Astrocyte (in vitro differentiated cells and primary cell): ENCODE measurements at regions not wholly inside any gene's neighbourhood (a gene's known extent, or its start where the extent isn't known, plus 50 kb on each side); places are given as distances from the start of the nearest gene placed in this dataset.

ENCODE experiments used
- DNase-seq: peaks from one replicate; pipeline ENCODE4 v3.0.0-alpha.2; 2010; ENCODE audit warnings: low read depth
- FAIRE-seq: peaks from 2 replicates; lab custom pipeline; 2011; peaks lifted over from hg19 to GRCh38; lab: Jason Lieb, UNC
- H2AFZ ChIP-seq: 2 replicates; pipeline ENCODE4 v1.6.0; 2012; ENCODE audit warnings: low read depth, low read length, inconsistent platforms
- H3K27ac ChIP-seq: 2 replicates; pipeline ENCODE4 v1.5.1; 2011; ENCODE audit warnings: low read depth, low read length, inconsistent platforms
- H3K27me3 ChIP-seq: 2 replicates; pipeline ENCODE4 v1.6.0; 2011; ENCODE audit warnings: low read length, inconsistent platforms; ENCODE audit not compliant: insufficient read depth
- H3K36me3 ChIP-seq: 2 replicates; pipeline ENCODE4 v1.5.1; 2011; ENCODE audit warnings: low read length, inconsistent platforms; ENCODE audit not compliant: insufficient read depth
- H3K4me1 ChIP-seq: 2 replicates; pipeline ENCODE4 v1.5.1; 2011; ENCODE audit warnings: low read length, inconsistent platforms; ENCODE audit not compliant: insufficient read depth
- H3K4me2 ChIP-seq: 2 replicates; pipeline ENCODE4 v1.6.0; 2012; ENCODE audit warnings: low read length, inconsistent platforms
- H3K4me3 ChIP-seq: 2 replicates; pipeline ENCODE4 v1.5.1; 2011; ENCODE audit warnings: low read depth, mild to moderate bottlenecking, low read length, inconsistent platforms; ENCODE audit not compliant: insufficient read depth
- H3K79me2 ChIP-seq: 2 replicates; pipeline ENCODE4 v1.6.0; 2012; ENCODE audit warnings: mild to moderate bottlenecking, low read length, inconsistent platforms; ENCODE audit not compliant: insufficient read depth
- H3K9ac ChIP-seq: 2 replicates; pipeline ENCODE4 v1.6.0; 2012; ENCODE audit warnings: mild to moderate bottlenecking, low read length, inconsistent platforms
- H3K9me3 ChIP-seq: 2 replicates; pipeline ENCODE4 v1.5.1; 2012; ENCODE audit warnings: low read depth, mild to moderate bottlenecking, low read length, inconsistent platforms; ENCODE audit not compliant: insufficient read depth
- H4K20me1 ChIP-seq: 2 replicates; pipeline ENCODE4 v1.6.0; 2012; ENCODE audit warnings: low read length, inconsistent platforms; ENCODE audit not compliant: insufficient read depth
- H3K27ac Mint-ChIP-seq: one replicate; pipeline ENCODE4 v1.8.0; 2021; ENCODE audit warnings: mild to moderate bottlenecking, mixed read lengths; ENCODE audit not compliant: unreplicated experiment
- H3K27me3 Mint-ChIP-seq: one replicate; pipeline ENCODE4 v1.8.0; 2021; ENCODE audit warnings: low read depth, mixed read lengths; ENCODE audit not compliant: unreplicated experiment
- H3K36me3 Mint-ChIP-seq: one replicate; pipeline ENCODE4 v1.8.0; 2021; ENCODE audit warnings: low read depth, mixed read lengths; ENCODE audit not compliant: unreplicated experiment
- H3K4me1 Mint-ChIP-seq: one replicate; pipeline ENCODE4 v1.8.0; 2021; ENCODE audit warnings: low read depth, mixed read lengths; ENCODE audit not compliant: unreplicated experiment
- H3K4me3 Mint-ChIP-seq: one replicate; pipeline ENCODE4 v1.8.0; 2021; ENCODE audit warnings: mild to moderate bottlenecking, moderate library complexity, mixed read lengths; ENCODE audit not compliant: unreplicated experiment
- H3K9me3 Mint-ChIP-seq: one replicate; pipeline ENCODE4 v1.8.0; 2021; ENCODE audit warnings: mild to moderate bottlenecking, mixed read lengths; ENCODE audit not compliant: unreplicated experiment
- EZH2 ChIP-seq: IDR thresholded peaks from 2 replicates; pipeline ENCODE4 v1.6.1; 2012; ENCODE audit warnings: mild to moderate bottlenecking, low read length, inconsistent platforms; ENCODE audit not compliant: insufficient read depth
- TF ChIP-seq, protein P1 (sequence below): IDR thresholded peaks from 2 replicates; pipeline ENCODE4 v1.5.1; 2011; ENCODE audit warnings: low read depth, mild to moderate bottlenecking, inconsistent platforms, low read length, moderate library complexity; ENCODE audit not compliant: insufficient read depth

- Mint-ChIP-seq H3K27me3 (peaks cover 12% of the 10 kb centered on the region), H3K9me3 (no peaks in the 10 kb centered on the region), H3K36me3 (no peaks in the 10 kb centered on the region), H3K4me1 (no peaks in the 10 kb centered on the region), H3K27ac (no peak overlapping the region), H3K4me3 (no peak overlapping the region)
- H3K9ac ChIP-seq = no peak overlapping the region
- H3K4me1 ChIP-seq = no peaks in the 10 kb centered on the region
- peaks cover 8% of the 10 kb centered on the region for H3K9me3 ChIP-seq
- no peak overlapping the region for H2AFZ ChIP-seq
- H4K20me1 ChIP-seq = no peaks in the 10 kb centered on the region
- DNase-seq (no peak), FAIRE-seq (no peak)
- H3K27ac ChIP-seq = no peak overlapping the region
- H3K27me3 ChIP-seq = no peaks in the 10 kb centered on the region
- no peaks in the 10 kb centered on the region for H3K79me2 ChIP-seq
- H3K4me2 ChIP-seq = no peak overlapping the region
- no peak for TF ChIP-seq EZH2
- TF ChIP-seq, protein P1, sequence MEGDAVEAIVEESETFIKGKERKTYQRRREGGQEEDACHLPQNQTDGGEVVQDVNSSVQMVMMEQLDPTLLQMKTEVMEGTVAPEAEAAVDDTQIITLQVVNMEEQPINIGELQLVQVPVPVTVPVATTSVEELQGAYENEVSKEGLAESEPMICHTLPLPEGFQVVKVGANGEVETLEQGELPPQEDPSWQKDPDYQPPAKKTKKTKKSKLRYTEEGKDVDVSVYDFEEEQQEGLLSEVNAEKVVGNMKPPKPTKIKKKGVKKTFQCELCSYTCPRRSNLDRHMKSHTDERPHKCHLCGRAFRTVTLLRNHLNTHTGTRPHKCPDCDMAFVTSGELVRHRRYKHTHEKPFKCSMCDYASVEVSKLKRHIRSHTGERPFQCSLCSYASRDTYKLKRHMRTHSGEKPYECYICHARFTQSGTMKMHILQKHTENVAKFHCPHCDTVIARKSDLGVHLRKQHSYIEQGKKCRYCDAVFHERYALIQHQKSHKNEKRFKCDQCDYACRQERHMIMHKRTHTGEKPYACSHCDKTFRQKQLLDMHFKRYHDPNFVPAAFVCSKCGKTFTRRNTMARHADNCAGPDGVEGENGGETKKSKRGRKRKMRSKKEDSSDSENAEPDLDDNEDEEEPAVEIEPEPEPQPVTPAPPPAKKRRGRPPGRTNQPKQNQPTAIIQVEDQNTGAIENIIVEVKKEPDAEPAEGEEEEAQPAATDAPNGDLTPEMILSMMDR = no peak
- no peaks in the 10 kb centered on the region for H3K36me3 ChIP-seq
- H3K4me3 ChIP-seq = no peak overlapping the region
Measured at GRCh38 chr20:19129976-19130612, 82.3 kb upstream of the SLC24A3 start.

DNA sequence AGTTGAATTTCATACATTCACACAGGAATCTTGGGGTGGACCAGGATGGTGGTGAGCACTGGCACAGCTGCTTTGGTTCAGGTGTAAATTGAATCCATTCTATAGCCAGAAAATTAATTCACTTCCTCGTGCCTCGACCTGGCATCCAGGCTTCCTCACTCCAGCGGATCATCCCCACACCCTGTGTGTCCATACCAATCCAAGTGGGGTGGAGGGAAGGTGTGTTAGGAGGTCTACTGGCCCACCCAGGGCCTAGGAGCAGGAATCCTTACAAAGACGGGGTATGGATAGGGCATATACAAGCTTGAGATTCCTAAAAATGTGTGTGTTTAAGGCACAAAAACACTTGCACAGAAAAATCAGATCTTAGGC is 81.8 kb upstream of the SLC24A3 start:
- Histone ChIP-seq H3K79me2 (no peaks in the 10 kb centered on the region), H3K36me3 (no peaks in the 10 kb centered on the region), H2AFZ (no peak overlapping the region), H3K27ac (no peak overlapping the region), H3K9ac (no peak overlapping the region), H3K4me3 (no peak overlapping the region), H4K20me1 (no peaks in the 10 kb centered on the region), H3K9me3 (peaks cover 8% of the 10 kb centered on the region), H3K4me1 (no peaks in the 10 kb centered on the region), H3K27me3 (no peaks in the 10 kb centered on the region), H3K4me2 (no peak overlapping the region)
- Mint-ChIP-seq H3K27ac (no peak overlapping the region), H3K9me3 (peaks cover under 1% of the 10 kb centered on the region), H3K4me3 (no peak overlapping the region), H3K36me3 (no peaks in the 10 kb centered on the region), H3K4me1 (no peaks in the 10 kb centered on the region), H3K27me3 (peaks cover 12% of the 10 kb centered on the region)
- FAIRE-seq (no peak), DNase-seq (no peak)
- TF ChIP-seq, protein P1 = no peak
- no peak for TF ChIP-seq EZH2

DNA sequence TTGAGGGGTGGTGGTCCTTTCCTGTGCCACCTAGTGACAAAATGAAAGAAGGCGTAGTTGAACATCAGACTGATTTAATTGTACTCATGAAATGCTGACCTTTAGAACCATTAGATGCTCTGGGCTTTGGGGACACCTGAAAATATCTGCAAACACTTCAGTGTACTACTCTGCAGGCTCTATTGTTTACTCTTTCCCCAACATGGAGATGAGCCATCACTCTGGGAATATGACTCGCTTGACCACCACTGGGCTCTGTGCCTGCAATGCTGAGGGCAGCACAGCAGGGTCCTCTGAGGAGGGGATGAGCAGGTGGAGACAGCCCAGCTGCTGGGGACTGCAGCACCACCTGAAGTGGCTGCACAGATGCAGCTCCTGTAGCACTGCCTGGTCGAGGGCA is 74.8 kb upstream of the SLC24A3 start:
- Mint-ChIP-seq H3K4me3 (no peak overlapping the region), H3K9me3 (peaks cover 17% of the 10 kb centered on the region)
- no peak for DNase-seq

More for the DNA sequence above, 74.8 kb upstream of the SLC24A3 start:
- H3K27ac ChIP-seq = no peak overlapping the region
- no peak overlapping the region for H3K4me3 ChIP-seq
- H3K27me3 ChIP-seq = no peaks in the 10 kb centered on the region
- H3K9ac ChIP-seq = no peak overlapping the region
- Mint-ChIP-seq H3K36me3 (peaks cover 2% of the 10 kb centered on the region), H3K27me3 (no peaks in the 10 kb centered on the region), H3K27ac (no peak overlapping the region), H3K4me1 (no peaks in the 10 kb centered on the region)
- FAIRE-seq = no peak
- no peak overlapping the region for H2AFZ ChIP-seq
- H3K4me2 ChIP-seq = no peak overlapping the region
- peaks cover 13% of the 10 kb centered on the region for H3K9me3 ChIP-seq
- H3K79me2 ChIP-seq = no peaks in the 10 kb centered on the region
- H4K20me1 ChIP-seq = no peaks in the 10 kb centered on the region
- no peaks in the 10 kb centered on the region for H3K4me1 ChIP-seq
- no peaks in the 10 kb centered on the region for H3K36me3 ChIP-seq
- TF ChIP-seq EZH2 = no peak
- TF ChIP-seq, protein P1 = no peak
